GM21447 (cell line): ENCODE measurements at regions not wholly inside any gene's neighbourhood (a gene's known extent, or its start where the extent isn't known, plus 50 kb on each side); places are given as distances from the start of the nearest gene placed in this dataset.

Source experiments
- ATAC-seq: cut with Tn5 transposase; IDR thresholded peaks from one replicate; pipeline ENCODE4 v1.9.1; 2021; ENCODE audit not compliant: unreplicated experiment

DNA sequence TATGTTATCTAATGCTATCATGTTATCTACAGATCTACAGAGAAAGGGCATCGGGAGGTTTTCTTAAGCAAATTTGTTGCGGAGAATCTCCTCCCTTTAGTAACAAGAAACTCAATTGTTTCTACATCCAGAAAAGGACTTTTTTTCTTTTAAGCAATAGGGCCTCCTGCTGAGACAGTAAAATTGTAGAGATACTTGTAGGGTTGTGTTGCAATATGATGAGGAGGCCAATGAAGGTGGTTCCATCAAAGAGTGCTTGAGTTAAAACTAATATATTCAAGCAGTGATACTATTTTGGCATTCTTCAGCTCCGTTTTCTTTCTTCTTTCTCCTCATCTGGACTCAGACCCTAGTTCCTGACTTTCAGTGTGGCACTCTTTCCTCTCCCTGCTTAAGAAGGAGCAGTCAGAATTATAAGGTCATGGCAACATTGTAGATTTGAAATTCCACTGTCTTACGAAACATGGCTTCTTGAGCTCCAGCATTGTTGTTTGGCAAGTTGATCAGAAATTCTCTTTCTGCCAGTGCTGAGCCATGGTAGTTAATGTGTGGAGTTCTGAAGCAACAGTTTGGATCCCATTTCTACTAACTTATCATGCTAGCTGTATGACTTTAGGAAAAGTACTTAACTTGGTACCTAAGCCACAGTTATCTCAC, 202.0 kb upstream of the SLC14A2 start:
- no peak for ATAC-seq

DNA sequence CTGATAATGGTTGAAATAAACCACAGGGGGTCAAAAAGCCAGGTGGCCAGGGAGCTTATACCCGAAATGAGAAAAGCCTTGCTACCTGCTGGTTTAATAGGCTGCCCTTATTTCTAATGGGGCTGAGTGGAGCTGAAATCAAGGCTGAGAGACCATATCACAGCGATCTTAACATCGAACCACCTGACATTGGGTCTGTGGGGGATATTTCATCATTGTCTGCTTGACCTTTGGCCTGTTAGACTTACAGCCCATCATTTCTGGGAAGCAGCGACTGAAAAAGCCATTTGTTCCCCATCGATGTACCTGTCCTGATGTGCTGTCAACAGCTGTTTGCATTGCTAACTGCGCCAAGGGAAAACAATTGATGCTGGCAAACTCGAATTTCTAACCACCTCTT, 199.7 kb upstream of the SLC14A2 start:
- ATAC-seq: no peak

DNA sequence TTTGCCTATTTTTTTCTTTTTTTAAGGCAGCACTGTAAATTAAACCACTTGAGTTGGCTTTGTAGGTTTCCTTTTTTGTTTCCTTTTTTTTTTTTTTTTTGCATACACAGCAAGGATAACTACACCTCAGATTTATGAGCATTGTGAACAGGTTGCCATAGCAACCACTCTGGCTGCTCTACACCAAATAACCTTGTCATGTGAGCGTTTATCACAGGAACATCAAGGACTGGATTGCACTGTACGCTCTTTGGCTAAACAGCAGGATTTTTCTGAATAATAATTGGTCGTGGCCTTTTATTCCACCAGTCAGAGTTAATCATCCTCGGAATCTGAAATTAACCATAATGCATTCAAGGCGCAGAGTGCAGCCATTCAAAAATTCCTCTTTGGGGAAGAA, 199.1 kb upstream of the SLC14A2 start:
- ATAC-seq: no peak

DNA sequence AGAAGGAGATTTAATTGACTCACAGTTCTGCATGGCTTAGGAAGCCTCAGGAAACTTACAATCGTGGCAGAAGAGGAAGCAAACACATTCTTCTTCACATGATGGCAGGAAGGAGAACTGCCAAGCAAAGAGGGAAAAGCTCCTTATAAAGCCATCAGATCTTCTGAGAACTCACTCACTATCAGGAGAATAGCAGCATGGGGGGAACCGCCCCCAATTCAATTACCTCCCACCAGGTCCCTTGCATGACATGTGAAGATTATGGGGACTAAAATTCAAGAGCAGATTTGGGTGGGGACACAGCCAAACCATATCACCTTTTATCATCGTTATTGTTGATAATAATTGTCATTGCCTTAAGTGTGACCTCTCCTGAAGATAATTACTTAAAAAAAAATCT, 197.9 kb upstream of the SLC14A2 start:
- ATAC-seq: no peak

DNA sequence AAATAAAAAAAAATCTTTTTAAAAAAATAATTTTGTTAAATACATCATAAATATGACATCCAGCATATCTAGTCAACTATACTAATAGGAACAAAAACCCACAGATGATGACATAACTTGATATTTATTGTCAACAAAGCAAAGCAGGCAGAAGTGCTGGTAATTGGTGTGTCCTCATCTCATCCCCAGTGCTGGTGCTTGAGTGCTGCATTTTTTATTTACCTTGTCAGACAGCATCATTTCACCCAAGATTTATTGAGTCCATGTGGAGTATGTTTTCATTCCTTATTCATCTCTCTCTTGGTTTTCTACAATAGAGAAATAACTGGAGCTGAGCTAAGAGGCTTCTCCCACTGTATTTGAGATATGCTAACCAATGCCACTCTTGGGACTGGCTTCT, 191.6 kb upstream of the SLC14A2 start:
- no peak for ATAC-seq

DNA sequence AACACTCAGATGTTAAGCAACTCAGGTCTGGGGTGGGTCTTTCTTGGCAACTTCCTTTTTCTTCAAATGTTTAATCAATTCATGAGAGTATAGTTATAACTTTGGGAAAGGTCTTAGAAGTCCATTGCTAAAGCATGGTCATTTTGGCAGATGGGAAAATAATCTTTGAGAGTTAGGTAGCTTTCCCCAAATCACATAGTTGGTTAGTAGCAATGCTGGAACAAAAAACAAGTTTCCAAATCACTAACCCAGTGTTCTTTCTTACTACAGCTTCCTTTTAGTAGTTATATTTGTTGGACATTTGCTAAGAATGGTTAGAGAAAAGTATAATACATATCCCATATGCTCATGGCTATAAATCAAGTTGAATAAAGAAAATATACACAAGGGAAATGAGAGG, 185.2 kb upstream of the SLC14A2 start:
- ATAC-seq: no peak

DNA sequence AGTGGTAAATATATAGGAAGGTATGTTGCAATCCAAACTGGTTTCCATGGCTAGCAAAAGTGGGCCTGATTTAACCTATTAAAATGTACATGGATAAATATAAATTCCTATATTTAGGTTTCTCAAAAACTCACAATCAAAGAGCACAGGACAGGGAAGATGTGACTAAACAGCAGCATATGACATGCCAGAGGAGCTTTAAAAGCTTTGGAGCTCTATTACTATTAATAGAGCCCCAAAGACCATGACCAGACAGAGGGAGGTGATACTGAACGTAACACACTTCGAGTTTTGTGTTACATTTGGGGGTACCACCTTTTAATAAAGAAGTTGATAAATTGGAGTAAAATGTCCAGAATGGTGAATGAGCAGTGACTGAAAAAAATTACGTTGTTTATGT, 179.5 kb upstream of the SLC14A2 start:
- no peak for ATAC-seq

DNA sequence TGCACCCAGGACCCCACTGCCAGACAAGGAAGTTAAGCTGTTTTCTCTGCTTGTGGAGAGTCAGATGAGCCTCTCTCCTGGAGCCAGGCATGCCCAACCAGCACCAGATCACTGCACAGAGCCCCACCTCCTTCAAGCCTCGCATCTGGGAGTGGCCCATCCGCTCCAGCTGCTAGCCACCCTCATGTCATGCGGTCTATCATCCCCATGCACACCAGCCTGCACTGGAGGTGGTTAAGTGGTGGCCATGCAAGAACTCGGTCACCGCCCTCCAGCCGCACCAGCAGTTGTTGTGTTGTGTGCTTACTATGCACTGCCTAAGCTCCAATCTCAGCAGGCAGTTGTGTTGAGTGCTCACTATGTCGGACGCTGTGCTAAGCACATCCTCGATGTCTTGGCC, 177.9 kb upstream of the SLC14A2 start:
- ATAC-seq: no peak

DNA sequence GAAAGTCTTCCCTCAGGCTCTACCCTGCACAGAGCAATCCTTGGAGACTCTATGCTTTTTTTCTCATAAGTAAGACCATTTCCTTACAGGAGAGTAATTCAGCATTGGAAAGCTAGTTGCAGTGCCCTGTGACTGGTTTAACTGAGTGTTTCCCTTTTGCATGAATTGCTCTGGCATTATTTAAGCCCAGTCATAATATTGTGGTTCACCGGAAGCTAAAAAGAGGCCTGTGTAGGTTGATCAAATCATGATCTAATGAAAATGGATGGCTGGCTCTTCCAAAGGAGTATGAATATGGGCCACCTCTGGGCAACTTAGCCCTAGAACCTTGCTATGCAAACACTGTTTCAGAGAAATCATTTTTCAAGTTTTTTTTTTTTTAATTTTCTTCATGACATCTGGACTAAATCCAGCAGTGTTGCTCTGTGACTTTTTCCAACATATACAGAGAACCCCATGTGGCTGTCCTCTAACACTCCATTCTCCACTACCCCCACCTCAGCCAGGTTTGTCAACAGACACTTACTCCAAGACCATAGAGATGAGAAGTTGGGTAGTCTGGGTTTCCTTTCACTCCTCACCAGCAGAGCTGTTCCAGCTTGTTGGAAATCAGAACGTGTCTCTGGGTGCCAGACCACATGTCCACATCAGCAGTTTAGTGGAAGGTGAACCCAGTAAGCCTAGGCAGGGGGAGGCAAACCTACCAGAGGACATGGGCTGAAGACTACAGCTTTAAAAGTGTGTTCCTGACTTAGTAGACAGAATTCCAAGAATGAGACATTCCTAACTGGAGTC, 175.2 kb upstream of the SLC14A2 start:
- ATAC-seq: no peak

DNA sequence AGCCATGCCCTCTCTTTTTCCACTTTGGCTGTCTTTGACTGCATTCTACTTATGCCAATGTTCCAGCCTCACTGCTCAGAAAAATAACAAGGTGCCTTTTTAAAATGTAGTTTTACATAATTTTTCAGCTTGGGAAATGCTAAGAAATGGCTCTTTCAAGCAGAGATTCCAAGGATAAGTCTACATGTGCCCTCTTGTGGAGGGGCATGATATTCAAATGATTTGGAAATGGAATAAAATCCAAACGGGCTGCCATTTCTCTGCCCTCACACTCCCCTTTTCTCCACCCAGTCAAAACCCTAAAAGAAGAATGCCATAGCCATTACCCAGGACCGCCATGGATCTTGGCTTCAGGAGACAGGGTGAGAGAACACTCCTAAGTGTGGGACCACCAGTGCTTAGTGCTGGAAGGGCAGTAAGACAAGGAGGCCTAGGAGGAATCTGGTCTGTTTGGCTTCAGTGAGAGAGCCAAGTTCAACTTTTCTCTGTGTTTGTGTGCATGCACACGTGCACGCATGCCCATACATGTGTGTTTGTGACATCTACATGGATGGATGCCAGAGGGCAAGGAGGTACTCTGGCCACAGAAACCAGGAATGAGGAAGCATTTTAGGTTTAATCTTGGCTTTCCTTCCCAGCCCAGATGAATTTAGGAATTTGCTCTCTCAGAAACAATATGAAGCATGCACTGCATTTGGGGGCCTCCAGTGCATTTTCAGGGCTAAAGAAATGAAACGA, 174.0 kb upstream of the SLC14A2 start:
- ATAC-seq: no peak

DNA sequence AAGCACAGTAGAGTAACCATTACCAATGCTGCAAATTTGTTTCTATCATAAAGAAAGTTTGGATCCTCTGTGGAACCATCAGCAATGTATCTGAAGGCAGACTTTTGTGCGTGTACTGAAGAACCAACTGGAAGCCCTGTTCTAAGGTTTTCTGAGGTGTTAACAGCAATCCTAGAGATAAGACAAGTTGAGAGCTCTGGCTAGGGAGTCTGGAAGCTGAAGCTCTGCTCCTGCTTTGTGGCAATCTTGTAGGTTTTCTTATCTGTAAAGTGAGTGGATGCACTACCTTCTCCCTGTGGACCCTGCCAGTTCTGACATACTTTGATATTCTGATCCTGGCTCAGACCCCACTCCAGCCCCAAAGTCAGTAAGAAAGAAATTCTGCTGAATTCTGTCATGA, 171.2 kb upstream of the SLC14A2 start:
- ATAC-seq: no peak

DNA sequence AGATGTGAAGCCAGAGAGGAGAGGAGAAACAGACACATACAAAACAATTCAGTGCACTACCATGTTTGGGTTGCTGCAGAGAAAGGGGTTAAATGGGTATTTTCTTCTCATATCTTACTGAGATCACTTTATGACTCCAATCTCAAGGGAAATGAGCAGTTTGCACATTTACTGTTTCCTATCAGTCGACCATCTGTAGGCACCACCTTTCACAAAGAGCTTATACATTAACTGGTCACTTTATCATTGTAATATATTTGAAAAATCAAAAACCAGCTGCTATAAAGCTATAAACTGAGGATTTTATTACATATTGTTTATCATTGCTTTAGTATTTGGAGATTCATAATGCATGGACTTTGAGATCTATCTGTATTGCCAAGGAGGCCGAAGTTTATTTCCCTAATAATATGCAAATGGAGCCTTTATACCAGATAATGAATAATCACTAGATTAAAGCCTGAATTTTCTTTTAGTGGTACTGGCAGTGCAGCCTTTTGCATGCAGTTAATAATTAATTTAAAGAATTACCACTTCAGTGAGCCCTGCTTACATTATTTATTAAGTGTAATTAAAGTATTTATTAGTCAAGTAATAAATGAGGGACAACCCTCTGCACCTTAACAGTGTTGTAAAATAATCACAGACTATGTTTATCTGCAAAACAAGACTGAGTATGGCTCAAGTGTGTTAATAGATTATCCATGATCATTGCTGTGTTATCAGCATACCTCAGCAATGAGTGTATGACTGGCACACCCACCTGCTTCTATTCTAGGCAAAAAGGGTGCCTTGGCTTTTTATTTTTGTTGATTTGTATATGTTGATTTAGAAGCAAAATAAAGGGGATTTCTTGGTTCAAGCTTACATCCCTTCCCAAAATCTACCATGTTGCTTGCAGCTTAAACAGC, 167.7 kb upstream of the SLC14A2 start:
- ATAC-seq: no peak

DNA sequence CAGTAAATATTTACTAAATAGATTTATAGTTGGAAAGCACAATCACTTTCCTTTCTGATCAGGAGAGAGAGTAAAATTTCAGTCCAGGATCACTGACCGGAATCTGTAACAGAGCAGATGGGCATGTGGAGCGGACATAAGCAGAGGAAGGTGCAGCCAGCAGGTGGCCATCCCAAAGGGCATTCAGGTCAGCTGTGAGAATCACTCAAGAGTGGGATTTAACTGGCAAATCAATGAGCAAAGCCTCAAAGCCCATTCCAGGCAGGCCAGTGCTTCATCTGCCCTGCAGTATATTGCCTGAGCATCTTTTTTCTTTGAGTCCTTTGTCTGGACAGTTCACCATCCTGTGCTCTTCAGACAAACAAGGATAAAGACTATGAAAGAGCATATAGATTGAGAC, 166.4 kb upstream of the SLC14A2 start:
- no peak for ATAC-seq

DNA sequence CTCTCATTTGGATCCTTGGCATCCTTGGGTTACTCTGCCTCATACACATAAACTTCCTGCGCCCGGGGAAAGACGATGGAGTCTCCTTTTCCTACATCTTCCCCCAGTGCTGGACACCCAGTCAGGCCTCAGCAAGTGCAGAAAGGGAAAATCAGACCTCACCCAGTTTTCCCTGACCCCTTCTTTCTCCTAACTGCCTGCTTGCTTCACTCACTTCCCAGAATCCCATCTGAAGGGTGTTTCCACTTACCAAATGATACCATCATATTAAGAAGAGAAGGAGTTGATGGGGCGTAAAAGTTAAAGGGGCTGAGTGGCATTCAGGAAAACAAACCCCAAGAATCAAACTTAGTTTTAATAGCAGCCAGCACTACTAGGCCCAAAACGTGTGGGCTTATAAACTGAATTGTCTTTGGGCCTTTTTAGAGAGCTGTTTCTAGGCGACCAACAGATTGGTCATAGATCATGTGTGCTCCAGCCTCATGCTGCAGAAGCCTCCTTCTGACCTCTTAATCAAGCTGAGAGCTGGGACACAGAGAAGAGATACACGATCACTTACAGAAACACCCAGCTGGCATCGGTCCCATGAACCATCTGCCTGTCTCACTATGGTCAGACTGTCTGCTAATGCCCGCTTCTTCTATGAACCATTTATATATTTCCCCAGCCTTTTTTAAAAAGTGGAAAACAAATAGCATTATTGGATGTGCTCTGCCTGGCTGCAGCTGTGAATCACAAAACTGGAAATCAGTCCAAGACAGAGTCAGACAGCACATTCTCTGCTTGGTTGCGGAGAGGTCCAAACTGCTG, 165.7 kb upstream of the SLC14A2 start:
- ATAC-seq: no peak

DNA sequence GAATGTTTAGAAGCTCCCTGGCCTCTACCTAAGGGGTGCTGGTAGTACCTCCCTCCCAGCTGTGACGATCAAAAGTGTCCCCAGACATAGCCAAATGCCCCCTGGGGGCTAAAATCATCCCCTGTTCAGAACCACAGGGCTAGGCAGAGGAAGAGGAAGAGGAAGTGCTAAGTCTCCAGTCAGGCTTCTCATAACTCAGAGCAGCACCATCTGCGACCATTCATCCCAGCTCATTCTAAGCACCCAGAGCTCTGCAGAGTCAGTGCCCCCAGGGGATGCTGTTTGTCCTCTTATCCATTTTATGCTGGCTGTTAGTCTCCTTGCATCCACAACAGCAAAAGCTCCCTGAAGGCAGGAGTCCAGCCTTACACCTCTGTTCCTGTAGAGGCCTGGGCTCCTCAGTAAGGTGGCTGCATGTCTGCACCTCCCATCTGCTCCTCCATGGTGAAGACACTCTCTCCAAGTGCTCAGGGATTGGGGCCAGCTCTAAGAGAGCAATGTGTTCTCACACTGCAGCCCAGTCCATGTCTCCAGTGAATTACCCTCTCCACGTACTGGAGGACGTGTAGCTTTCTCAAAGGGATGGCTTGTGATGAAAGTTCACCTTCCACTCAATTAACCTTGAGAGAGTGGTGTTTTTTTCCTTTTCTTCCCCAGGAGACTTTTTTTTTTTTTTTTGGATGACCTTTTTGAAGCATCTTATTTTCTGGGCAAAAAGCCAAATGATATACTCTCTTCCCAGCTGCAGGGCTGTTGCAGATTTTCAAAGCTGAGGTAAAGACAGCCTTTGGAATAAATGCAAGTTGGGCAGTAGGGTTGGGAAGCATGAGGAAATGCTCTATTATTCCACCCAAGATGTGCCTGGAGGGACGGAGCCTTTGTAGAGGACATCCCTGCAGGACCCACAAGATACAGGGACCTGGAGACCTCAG, 158.9 kb upstream of the SLC14A2 start:
- no peak for ATAC-seq

DNA sequence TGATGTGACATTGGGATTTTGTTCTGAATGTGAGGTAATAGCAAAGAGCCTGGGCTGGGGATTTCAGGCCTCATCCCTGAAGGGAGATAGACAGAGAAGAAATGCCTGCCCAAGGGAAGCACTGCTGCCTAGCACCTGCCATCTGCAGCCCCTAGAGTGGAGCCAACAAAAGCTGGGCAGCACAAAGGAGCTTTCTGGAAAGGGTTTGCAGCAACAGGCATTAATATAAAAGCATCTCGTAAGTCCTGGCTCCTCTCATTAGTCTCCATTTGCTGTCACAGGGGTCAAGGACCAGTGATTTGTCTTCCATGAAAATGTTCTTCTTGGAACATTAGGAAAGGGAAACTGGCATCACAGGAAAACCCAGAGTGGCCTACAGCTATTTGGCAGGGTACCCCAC, 157.2 kb upstream of the SLC14A2 start:
- no peak for ATAC-seq

DNA sequence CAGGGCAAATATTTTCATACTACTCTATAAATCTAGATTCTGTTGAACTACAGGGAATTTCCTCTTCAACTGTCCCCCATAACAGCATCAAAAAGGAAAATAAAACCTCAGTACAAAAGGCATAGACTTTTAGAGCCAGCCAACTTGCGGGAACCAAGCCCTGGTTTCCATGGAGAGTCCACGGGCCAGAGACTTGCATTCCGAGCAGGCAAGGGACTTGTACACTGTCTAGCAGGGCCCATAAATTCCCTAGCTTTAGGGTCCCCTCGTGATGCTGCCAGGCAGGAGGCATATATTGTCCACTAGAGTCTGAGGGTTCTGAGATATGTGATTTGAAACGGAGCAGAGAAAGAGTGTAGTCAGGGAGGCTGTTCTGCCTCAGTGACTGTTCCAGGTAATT, 153.1 kb upstream of the SLC14A2 start:
- ATAC-seq: no peak

DNA sequence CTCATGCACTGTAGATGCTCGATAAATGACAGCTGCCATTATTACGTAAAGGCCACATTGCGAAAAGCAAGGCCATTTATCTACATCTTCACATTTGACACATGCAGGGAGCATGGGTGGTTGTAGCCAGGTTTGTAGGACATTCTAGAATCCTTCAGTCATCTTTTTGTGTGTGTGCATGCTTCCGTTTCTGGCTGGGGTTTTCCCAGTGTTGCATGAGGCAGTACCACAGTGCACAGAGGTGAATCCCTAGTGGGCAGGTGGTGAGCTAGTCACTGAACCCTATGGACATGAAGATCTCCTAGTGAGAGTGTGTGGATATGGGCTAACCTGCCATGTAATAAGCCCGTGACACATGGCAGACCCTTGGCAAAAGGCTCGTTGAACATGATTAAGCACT, 151.8 kb upstream of the SLC14A2 start:
- no peak for ATAC-seq

DNA sequence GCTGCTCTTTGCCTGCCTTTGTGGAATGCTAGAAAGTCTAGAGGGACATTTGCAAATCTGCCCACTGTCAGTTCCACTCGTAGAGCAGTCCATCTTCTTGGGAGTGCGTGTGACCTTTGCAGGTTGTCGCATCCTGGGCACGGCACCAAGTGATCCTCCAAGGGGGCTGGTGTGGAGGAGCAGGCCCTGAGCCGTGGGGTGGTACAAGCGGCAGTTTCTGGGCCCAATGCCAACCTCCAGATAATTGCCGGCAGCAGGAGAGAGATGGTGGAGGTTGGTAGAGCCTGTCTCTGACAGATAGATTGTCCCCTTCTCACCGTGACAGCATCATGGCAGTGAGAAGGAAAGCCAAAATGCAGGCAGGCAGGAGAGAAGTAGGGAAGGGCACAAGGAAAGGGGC, 150.7 kb upstream of the SLC14A2 start:
- no peak for ATAC-seq
